ENCODE measurements at regions not wholly inside any gene's neighbourhood (a gene's known extent, or its start where the extent isn't known, plus 50 kb on each side); places are given as distances from the start of the nearest gene placed in this dataset.

DNA sequence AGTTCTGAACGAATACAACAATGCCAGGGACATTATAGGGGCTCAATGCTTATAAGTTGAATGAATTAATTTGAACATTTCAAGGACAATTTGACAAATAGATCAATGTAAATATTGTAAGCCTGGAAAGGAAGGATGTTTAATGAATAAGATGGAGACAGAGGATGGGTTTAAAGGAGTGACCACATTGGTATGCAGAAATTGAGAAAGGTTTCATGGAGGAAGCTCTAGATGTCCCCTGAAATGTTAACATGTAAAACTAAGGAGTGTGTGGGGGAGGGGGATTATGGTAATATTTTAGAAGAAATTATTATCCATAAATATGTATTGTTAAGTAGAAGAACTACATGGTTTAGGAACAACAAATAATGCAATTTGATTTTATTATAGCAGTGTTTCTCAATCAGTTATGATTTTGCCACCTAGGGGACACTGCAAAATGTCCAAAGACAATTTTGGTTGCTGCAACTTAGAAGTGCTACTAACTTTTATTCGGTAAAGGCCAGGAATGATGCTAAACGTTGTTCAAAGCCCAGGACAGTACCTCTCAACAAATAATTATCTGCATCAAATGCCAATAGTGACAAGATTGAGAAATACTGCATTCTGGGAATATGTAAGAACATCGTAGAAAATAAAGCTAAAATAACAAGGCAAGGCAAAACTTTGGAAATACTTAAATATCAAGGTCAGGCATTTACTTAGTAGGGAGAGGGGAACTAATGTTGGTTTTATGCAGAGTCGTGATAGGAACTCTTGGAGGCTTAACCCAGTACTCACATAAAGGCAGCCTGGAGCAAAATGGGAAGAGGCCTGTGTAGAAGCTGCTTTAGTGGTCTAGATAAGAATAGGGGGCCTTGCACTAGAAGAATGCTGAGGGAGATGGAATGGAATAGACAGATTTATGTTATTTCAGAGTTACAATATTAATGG is 686.9 kb upstream of the CITED2 start:
- Histone ChIP-seq H3K27me3 (ENCODE audit: insufficient read depth, insufficient read length) (no peaks in the 10 kb centered on the region), H3K4me3 (ENCODE audit: insufficient read length, low read depth) (no peak overlapping the region), H3K9ac (ENCODE audit: insufficient read length, low read depth) (no peak overlapping the region), H3K36me3 (ENCODE audit: insufficient read depth, insufficient read length, low read length) (no peaks in the 10 kb centered on the region), H3K4me1 (ENCODE audit: insufficient read depth, insufficient read length) (no peaks in the 10 kb centered on the region), H3K9me3 (ENCODE audit: insufficient read depth, low read length) (no peaks in the 10 kb centered on the region)
- TF ChIP-seq ZNF274 (IDR thresholded peaks at IDR 0.05; ENCODE audit: low read depth, low read length) (no peak), SUZ12 (IDR thresholded peaks at IDR 0.05; ENCODE audit: extremely low read depth, insufficient read depth, insufficient read length) (no peak), YY1 (IDR thresholded peaks at IDR 0.05; ENCODE audit: insufficient read depth, insufficient read length) (no peak)
- no peak for DNase-seq (ENCODE audit: low read depth, low spot score)

DNA sequence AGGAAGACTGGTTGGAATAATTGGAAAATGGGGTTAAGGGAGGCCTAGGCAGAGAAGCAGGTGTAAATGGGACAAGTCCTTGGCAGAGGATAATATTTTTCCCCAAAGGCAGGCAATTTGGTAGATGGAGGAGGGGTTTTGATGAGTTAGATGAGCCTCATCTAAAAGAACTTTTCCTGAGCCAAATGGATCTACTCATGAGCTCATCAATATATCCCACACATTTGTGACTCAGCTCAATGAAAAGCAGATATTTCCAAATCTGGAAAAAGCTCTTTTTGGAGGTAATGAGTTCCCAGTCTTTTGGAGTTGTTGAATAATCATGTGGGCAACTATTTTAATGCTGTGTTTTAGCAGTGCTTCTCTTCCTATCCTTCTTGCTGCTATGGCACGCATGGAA is 685.5 kb upstream of the CITED2 start:
- no peak overlapping the region for H3K4me3 ChIP-seq (ENCODE audit: insufficient read length, low read depth)
- H3K9me3 ChIP-seq (ENCODE audit: insufficient read depth, low read length) = no peaks in the 10 kb centered on the region
- H3K27me3 ChIP-seq (ENCODE audit: insufficient read depth, insufficient read length) = no peaks in the 10 kb centered on the region
- H3K36me3 ChIP-seq (ENCODE audit: insufficient read depth, insufficient read length, low read length) = no peaks in the 10 kb centered on the region
- DNase-seq (ENCODE audit: low read depth, low spot score) = no peak
- TF ChIP-seq SUZ12 (IDR thresholded peaks at IDR 0.05; ENCODE audit: extremely low read depth, insufficient read depth, insufficient read length) (no peak), YY1 (IDR thresholded peaks at IDR 0.05; ENCODE audit: insufficient read depth, insufficient read length) (no peak), ZNF274 (IDR thresholded peaks at IDR 0.05; ENCODE audit: low read depth, low read length) (no peak)
- no peaks in the 10 kb centered on the region for H3K4me1 ChIP-seq (ENCODE audit: insufficient read depth, insufficient read length)
- no peak overlapping the region for H3K9ac ChIP-seq (ENCODE audit: insufficient read length, low read depth)

DNA sequence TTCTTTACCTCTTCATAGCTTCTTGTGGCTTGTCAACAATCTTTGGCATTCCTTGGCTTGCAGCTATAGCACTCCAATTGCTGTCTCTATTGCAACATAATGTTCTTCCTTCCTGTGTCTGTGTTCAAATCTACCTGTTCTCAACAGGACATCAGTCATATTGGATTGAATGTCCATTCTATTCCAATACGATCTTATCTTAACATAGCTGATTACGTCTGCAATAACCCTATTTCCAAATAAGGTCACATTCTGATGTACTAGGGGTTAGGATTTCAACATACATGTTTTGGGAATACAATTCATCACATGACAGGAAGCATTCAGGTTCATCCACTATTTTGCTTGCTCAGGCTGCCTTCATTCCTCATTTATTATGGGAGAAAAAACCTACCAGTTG is 684.4 kb upstream of the CITED2 start:
- no peaks in the 10 kb centered on the region for H3K4me1 ChIP-seq (ENCODE audit: insufficient read depth, insufficient read length)
- no peaks in the 10 kb centered on the region for H3K27me3 ChIP-seq (ENCODE audit: insufficient read depth, insufficient read length)
- no peak overlapping the region for H3K4me3 ChIP-seq (ENCODE audit: insufficient read length, low read depth)
- DNase-seq (ENCODE audit: low read depth, low spot score) = no peak
- no peak overlapping the region for H3K9ac ChIP-seq (ENCODE audit: insufficient read length, low read depth)
- TF ChIP-seq YY1 (IDR thresholded peaks at IDR 0.05; ENCODE audit: insufficient read depth, insufficient read length) (no peak), SUZ12 (IDR thresholded peaks at IDR 0.05; ENCODE audit: extremely low read depth, insufficient read depth, insufficient read length) (no peak), ZNF274 (IDR thresholded peaks at IDR 0.05; ENCODE audit: low read depth, low read length) (no peak)
- no peaks in the 10 kb centered on the region for H3K36me3 ChIP-seq (ENCODE audit: insufficient read depth, insufficient read length, low read length)
- H3K9me3 ChIP-seq (ENCODE audit: insufficient read depth, low read length) = no peaks in the 10 kb centered on the region

DNA sequence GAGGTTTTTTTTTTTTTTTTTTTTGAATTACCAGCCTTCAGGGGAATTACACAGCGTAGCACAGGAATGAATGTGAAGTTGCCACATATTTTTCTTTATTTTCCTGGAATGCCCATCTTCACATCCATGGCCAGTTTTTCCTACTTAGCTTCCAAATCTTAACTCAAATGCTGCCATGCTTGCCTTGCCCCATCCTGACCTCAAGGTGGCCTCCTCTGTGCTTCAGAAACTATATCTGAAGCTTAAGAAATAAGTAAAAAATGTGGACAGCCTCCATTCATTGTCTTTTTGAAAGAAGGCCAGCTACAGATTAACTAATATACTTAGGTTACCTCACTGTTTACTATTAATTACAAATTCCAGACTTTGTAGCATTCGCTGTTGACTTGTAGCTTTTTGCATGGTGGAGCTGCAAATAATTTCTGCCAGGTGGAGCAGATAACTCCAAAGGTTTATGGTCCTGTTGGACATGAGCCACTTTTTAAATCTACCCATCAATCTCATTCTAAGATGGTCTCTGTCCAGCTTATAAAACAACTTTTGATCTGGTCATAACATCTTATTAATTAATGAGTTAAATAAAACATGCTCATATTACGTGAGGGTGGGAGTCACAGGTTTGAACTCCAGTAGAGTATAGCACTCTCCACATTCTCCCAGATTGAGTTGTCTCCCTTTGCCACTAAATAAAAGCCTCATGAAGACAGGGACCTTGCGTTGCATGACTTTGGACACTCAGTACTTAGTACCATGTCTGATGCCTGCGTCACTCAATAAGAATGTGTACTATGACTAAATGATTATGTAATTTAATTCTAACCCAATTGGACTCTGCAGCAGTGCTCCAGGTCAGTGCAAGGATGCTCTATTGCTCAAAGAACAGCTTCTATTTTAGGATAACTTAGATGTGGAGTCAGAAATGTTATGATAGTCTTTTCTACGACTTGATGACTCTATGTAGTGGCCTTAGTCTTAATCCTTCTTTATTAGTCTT is 678.6 kb upstream of the CITED2 start:
- DNase-seq (ENCODE audit: low read depth, low spot score) = no peak
- Histone ChIP-seq H3K27me3 (ENCODE audit: insufficient read depth, insufficient read length) (no peaks in the 10 kb centered on the region), H3K36me3 (ENCODE audit: insufficient read depth, insufficient read length, low read length) (no peaks in the 10 kb centered on the region), H3K4me3 (ENCODE audit: insufficient read length, low read depth) (no peak overlapping the region), H3K9ac (ENCODE audit: insufficient read length, low read depth) (no peak overlapping the region), H3K9me3 (ENCODE audit: insufficient read depth, low read length) (no peaks in the 10 kb centered on the region), H3K4me1 (ENCODE audit: insufficient read depth, insufficient read length) (no peaks in the 10 kb centered on the region)
- TF ChIP-seq YY1 (IDR thresholded peaks at IDR 0.05; ENCODE audit: insufficient read depth, insufficient read length) (no peak), SUZ12 (IDR thresholded peaks at IDR 0.05; ENCODE audit: extremely low read depth, insufficient read depth, insufficient read length) (no peak), ZNF274 (IDR thresholded peaks at IDR 0.05; ENCODE audit: low read depth, low read length) (no peak)

DNA sequence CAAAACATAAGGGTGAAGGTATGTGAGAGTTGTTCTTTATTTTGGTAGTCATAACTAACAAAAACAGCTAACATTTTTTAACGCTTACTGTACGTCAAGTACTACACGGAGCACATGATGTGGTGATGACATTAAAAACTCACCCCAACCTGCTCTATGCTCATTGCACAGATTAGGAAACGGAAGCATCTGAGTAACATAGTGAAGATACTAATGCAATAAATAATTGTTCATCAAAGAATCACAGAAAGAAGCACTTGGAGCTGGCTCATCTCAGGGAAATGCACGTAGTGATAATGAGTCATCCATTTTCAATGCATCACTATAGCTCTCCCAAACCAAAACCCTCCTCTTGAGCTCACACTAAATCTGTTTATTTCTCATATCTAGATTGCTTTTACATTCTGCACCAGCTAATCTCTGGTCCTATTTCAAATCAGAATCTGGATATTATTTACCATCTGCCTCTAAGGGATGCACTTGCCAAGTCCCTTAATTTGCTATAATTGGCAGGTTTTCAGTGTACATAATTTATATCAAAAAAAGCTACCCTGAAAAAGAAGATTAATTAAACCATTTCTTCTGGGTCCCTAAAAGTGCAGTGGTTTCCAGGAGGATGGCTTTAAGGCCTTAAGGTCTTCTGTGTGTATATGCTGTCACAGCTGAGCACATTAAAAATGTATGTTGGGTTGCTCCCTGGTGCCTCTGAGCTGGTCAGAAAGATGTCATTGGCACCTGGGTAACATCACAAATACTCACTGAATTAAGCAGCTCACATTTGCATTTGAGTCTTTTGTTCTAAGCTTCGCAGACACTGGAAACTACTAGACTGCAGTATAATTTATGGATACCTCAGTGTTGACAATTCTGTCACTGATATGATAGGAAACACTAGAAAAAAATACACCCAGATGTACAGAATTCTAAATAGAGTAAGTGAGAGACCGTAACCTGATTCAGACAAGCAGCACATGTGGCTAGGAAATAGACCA is 677.4 kb upstream of the CITED2 start:
- H3K9me3 ChIP-seq (ENCODE audit: insufficient read depth, low read length) = no peaks in the 10 kb centered on the region
- no peak overlapping the region for H3K9ac ChIP-seq (ENCODE audit: insufficient read length, low read depth)
- no peak for TF ChIP-seq SUZ12 (IDR thresholded peaks at IDR 0.05; ENCODE audit: extremely low read depth, insufficient read depth, insufficient read length)
- TF ChIP-seq ZNF274 (IDR thresholded peaks at IDR 0.05; ENCODE audit: low read depth, low read length) = no peak
- TF ChIP-seq YY1 (IDR thresholded peaks at IDR 0.05; ENCODE audit: insufficient read depth, insufficient read length) = no peak
- H3K4me1 ChIP-seq (ENCODE audit: insufficient read depth, insufficient read length) = no peaks in the 10 kb centered on the region
- no peaks in the 10 kb centered on the region for H3K27me3 ChIP-seq (ENCODE audit: insufficient read depth, insufficient read length)
- no peak overlapping the region for H3K4me3 ChIP-seq (ENCODE audit: insufficient read length, low read depth)
- DNase-seq (ENCODE audit: low read depth, low spot score) = no peak
- H3K36me3 ChIP-seq (ENCODE audit: insufficient read depth, insufficient read length, low read length) = no peaks in the 10 kb centered on the region
